Transverse colon (tissue), 4 donors: ENCODE measurements at regions not wholly inside any gene's neighbourhood (a gene's known extent, or its start where the extent isn't known, plus 50 kb on each side); places are given as distances from the start of the nearest gene placed in this dataset.

ENCODE experiments used
- DNase-seq: peaks from one replicate; pipeline ENCODE4 v3.0.0-alpha.2; 2019
- H3K27ac ChIP-seq, 4 donors: fragments of 200-600 bp; sonication (generic); 2 replicates each; pipeline ENCODE4 v1.5.1; 2016 to 2018; ENCODE audit warnings: inconsistent platforms in 4 of 4
- H3K27me3 ChIP-seq: fragments of 200-600 bp; sonication (generic); 2 replicates; pipeline ENCODE4 v1.5.1; 2017; ENCODE audit warnings: inconsistent platforms
- H3K36me3 ChIP-seq, 4 donors: fragments of 200-600 bp; sonication (generic); 2 replicates each; pipeline ENCODE4 v1.5.1; 2017 to 2019; ENCODE audit warnings: inconsistent platforms in 4 of 4
- H3K4me1 ChIP-seq, 4 donors: fragments of 200-600 bp; sonication (generic); 2 replicates each; pipeline ENCODE4 v1.5.1; 2017 to 2020; ENCODE audit warnings: inconsistent platforms in 4 of 4
- H3K4me3 ChIP-seq, 4 donors: fragments of 200-600 bp; sonication (generic); 1 replicate in 1 of 4; 2 replicates in 3 of 4; pipeline versions ENCODE4 v1.5.1 to v1.6.1; 2017 to 2019; ENCODE audit warnings: inconsistent platforms in 4 of 4
- H3K9me3 ChIP-seq, 2 donors: fragments of 200-600 bp; sonication (generic); 2 replicates each; pipeline ENCODE4 v1.5.1; 2017 to 2019; ENCODE audit warnings: inconsistent platforms in 2 of 2
- CTCF ChIP-seq, 5 experiments: fragments of 200-600 bp in 3 of 5; fragments of 450-650 bp in 2 of 5; sonication (generic) in 3 of 5; IDR thresholded peaks; 1 replicate in 2 of 5; 2 replicates in 3 of 5; pipeline ENCODE4 v1.5.1; 2016 to 2017; ENCODE audit warnings: antibody characterized with exemption in 5 of 5, inconsistent platforms in 3 of 5, mild to moderate bottlenecking in 2 of 5, moderate library complexity in 1 of 5
- EP300 ChIP-seq: sonication (generic); formaldehyde crosslinking; IDR thresholded peaks from one replicate; pipeline ENCODE4 v1.6.1; 2017; ENCODE audit warnings: antibody characterized with exemption, low read depth
- POLR2A ChIP-seq: fragments of 450-650 bp; IDR thresholded peaks from one replicate; pipeline ENCODE4 v1.6.1; 2016; ENCODE audit warnings: antibody characterized with exemption, mild to moderate bottlenecking, moderate library complexity
- POLR2AphosphoS5 ChIP-seq, 3 donors: sonication (generic); formaldehyde crosslinking; IDR thresholded peaks; one replicate each; pipeline ENCODE4 v1.6.1; 2016; ENCODE audit warnings: antibody characterized with exemption in 3 of 3
- WGBS, 2 donors: methylation state at CpG; one replicate each; pipeline ENCODE4 v1.1.5; 2018; ENCODE audit warnings: low coverage in 1 of 2; 5-methylcytosine and 5-hydroxymethylcytosine counted together
- in situ Hi-C, 4 donors: fragments of 200-750 bp; cut with MboI; loops; one replicate each; pipeline versions ENCODE4 v1.15.0 to v1.15.1; 2017; ENCODE audit warnings: low sequenced_read_pairs in 3 of 4, low pct_ligation_motif_present in 1 of 4, low pct_unique_long_range_greater_than_20kb in 1 of 4
- intact Hi-C: fragments of 100-400 bp; cut with DNase I; formaldehyde crosslinking; loops from one replicate; pipeline ENCODE4 v1.15.1; 2023; ENCODE audit warnings: low total_unique reads

GRCh38 chr20:53660947-53661381, 67.3 kb upstream of the ZNF217 start:
- H3K4me1 ChIP-seq = peaks cover 0 to 51% (median 18%) of the 10 kb centered on the region in 4 donors
- 26 to 65% methylated on average over 4 to 6 of the region's 6 CpGs for WGBS, 2 donors
- in situ Hi-C loops = no loop called here
- DNase-seq = no peak
- peak overlapping the region; percentile 64 to 76 (median 76) for H3K27ac ChIP-seq
- H3K9me3 ChIP-seq = no peaks in the 10 kb centered on the region
- intact Hi-C loops = no loop called here
- TF ChIP-seq POLR2A = no peak
- no peak for TF ChIP-seq EP300
- TF ChIP-seq CTCF (IDR thresholded peaks at IDR 0.05) = no peak
- no peak for TF ChIP-seq POLR2AphosphoS5 (IDR thresholded peaks at IDR 0.05)
- H3K36me3 ChIP-seq = no peaks in the 10 kb centered on the region
- H3K4me3 ChIP-seq = peak overlapping the region in 1 of 4 donors; percentile 52
- no peaks in the 10 kb centered on the region for H3K27me3 ChIP-seq

DNA sequence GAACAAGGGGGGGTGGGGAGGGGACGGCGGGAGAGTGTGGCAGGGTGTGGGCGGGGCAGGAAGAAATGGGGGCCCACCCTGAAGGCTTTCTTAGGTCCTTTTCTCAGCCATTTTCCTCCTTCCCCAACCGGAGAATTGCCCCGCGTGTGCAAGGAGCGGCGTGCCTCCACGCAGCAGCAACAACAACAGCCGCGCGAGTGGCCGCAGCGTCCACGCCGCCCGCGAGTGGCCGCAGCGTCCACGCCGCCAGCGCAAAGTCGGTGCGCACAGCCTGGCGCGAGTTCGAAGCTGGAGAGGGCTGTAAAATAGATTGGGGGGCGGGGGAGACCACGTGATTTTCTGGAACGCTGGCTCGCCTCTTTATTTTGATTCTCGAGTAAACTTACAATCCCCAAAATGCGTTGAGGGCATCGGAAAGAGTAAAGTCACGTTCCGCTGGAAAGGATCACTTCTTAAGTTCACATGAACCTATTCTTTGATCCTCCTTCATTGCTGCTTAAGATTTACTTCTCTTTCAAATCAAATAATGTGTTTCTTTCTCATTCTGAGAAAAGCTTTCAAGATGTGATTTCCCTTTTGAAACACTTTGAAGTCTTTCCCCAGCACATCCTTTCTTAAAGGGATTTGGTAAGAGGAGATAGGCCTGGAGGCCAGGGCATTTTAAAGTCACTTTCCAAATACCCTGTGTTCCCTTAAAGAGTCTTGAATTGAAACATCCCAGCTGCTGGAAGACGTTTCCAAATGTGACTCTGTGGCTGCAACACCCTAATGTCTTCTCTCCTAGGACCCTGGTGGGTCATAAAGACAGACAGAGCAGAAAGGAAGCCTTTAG, 66.7 kb upstream of the ZNF217 start:
- Histone ChIP-seq H3K4me3 (peak overlapping the region; percentile 18 to 52 (median 36)), H3K36me3 (no peaks in the 10 kb centered on the region), H3K9me3 (no peaks in the 10 kb centered on the region), H3K4me1 (peaks cover 0 to 57% (median 18%) of the 10 kb centered on the region in 4 donors), H3K27ac (peak overlapping the region; percentile 64 to 76 (median 76)), H3K27me3 (no peaks in the 10 kb centered on the region)
- intact Hi-C loops = no loop called here
- 5 to 10% methylated on average over 6 to 38 of the region's 38 CpGs for WGBS, 2 donors
- in situ Hi-C loops = no loop called here
- no peak for TF ChIP-seq POLR2A
- no peak for TF ChIP-seq EP300
- TF ChIP-seq POLR2AphosphoS5 (IDR thresholded peaks at IDR 0.05) = no peak
- no peak for TF ChIP-seq CTCF (IDR thresholded peaks at IDR 0.05)
- DNase-seq = peak; percentile 40

DNA sequence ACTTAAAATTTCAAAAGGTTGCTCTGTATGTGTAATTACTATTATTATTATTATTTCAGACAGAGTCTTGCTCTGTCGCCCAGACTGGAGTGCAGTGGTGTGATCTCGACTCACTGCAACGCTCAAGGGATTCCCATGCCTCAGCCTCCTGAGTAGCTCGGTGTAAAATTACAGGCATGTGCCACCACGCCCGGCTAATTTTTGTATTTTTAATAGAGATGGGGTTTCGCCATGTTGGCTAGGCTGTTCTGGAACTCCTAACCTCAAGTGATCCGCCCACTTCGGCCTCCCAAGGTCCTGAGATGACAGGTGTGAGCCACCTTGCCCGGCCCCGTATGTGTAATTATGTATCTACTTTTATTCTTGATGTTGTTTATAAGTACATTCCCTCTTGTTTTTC, 65.3 kb upstream of the ZNF217 start:
- Histone ChIP-seq H3K27ac (peak overlapping the region in 1 of 4 donors; percentile 76), H3K4me1 (peaks cover 0 to 57% (median 20%) of the 10 kb centered on the region in 4 donors), H3K36me3 (no peaks in the 10 kb centered on the region)

More for the DNA sequence above, 65.3 kb upstream of the ZNF217 start:
- 96% methylated on average over 11 of the region's 11 CpGs; no CpG with 5 or more reads in 1 of the 2 donors for WGBS, 2 donors
- Histone ChIP-seq H3K27me3 (no peaks in the 10 kb centered on the region), H3K9me3 (no peaks in the 10 kb centered on the region), H3K4me3 (no peak overlapping the region)
- DNase-seq = no peak
- in situ Hi-C loops = no loop called here
- TF ChIP-seq POLR2AphosphoS5 (IDR thresholded peaks at IDR 0.05) = no peak
- no peak for TF ChIP-seq POLR2A
- no peak for TF ChIP-seq EP300
- no peak for TF ChIP-seq CTCF (IDR thresholded peaks at IDR 0.05)
- intact Hi-C loops = no loop called here
